ENCODE measurements at regions not wholly inside any gene's neighbourhood (a gene's known extent, or its start where the extent isn't known, plus 50 kb on each side); places are given as distances from the start of the nearest gene placed in this dataset.
"Not testable (repeated sequence)": the region's sequence is repeated elsewhere in the genome, so short reads cannot be mapped to it uniquely, and the experiment has no call there.

DNA sequence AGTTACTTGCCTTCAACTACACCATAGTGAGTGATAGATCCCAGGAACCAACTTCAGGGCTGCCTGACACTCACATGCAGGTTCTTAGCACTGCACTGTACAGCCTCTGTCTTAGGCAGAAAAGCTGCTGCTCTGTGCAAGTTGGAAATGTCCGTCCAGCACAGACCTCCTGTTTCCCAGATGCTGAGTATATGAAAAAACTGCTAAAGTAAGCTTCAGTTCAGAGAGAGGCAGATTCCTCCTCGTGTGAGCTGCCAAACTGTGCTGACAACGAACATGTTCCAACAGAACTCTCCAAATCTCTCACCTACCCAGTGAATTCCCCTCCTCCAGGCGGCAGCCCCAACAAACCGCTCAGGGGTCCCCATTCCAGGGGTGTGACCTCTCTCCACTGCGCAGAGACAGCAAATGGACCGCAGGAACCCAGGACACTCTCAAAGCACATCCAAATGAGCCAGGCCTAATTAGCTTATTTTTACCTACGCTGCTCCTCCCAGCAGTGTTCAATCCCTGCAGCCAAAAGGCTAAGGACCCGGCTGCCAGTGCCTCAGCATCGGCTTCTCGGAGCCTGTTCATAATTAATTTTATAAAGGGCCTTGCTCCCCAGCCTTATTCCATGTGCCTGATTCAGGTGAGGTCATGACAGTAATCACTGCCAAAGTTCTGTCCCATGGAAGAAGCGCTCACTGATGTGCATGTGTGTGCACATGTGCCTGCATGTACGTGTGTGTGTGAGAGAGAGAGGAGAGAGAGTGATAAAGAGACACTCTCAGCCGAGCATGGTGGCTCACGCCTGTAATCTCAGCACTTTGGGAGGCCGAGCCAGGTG, 159.5 kb upstream of the AUTS2 start:
- no peak for DNase-seq (ENCODE audit: extremely low read depth, low read depth)
- TF ChIP-seq, protein P1, sequence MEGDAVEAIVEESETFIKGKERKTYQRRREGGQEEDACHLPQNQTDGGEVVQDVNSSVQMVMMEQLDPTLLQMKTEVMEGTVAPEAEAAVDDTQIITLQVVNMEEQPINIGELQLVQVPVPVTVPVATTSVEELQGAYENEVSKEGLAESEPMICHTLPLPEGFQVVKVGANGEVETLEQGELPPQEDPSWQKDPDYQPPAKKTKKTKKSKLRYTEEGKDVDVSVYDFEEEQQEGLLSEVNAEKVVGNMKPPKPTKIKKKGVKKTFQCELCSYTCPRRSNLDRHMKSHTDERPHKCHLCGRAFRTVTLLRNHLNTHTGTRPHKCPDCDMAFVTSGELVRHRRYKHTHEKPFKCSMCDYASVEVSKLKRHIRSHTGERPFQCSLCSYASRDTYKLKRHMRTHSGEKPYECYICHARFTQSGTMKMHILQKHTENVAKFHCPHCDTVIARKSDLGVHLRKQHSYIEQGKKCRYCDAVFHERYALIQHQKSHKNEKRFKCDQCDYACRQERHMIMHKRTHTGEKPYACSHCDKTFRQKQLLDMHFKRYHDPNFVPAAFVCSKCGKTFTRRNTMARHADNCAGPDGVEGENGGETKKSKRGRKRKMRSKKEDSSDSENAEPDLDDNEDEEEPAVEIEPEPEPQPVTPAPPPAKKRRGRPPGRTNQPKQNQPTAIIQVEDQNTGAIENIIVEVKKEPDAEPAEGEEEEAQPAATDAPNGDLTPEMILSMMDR (IDR thresholded peaks at IDR 0.05; ENCODE audit: low read depth, low read length) = no peak

DNA sequence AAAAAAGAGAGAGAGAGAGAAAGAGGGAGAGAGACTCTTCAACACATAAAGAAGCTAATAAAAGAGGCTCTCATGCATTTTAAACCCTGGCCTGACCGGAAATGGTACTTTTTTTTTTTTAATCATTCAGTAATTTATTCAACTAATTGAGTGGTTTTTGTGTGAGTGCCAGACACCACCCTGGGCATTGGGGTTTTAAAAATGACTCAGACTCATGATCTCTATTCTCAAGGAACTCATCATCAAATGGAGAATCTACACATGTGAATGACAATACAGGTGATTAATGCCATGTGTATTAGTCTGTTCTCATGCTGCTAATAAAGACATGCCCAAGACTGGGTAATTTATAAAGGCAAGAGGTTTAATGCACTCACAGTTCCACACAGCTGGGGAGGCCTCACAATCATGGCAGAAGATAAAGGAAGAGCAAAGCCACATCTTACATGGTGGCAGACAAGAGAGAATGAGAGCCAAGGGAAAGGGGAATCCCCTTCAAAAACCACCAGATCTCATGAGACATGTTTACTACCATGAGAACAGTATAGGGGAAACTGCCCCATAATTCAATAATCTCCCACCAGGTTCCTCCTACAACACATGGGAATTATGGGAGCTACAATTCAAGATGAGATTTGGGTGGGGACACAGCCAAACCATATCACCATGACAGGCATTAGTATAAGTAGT, 158.5 kb upstream of the AUTS2 start:
- DNase-seq (ENCODE audit: extremely low read depth, low read depth) = no peak

DNA sequence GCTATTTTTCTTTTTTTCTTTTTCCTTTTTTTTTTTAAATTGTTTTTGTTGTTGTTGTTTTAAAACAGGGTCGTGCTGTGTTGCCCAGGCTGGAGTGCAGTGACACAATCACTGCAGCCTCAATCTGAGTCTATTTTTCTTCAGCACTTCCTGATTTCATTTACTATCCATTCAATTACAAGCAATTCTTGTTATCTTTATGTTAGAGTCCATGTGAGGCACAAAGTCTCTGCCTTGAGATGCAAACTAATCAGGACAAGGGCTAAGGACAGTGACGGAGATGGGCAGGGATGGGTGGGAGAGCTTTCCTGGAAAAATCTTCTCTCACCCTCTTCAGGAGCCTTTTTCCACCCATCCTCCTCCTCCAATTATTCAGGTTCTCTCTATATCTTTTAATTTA, 157.3 kb upstream of the AUTS2 start:
- no peak for DNase-seq (ENCODE audit: extremely low read depth, low read depth)
- TF ChIP-seq, protein P1 (IDR thresholded peaks at IDR 0.05; ENCODE audit: low read depth, low read length) = no peak

More for the DNA sequence above, 158.5 kb upstream of the AUTS2 start:
- TF ChIP-seq, protein P1 (IDR thresholded peaks at IDR 0.05; ENCODE audit: low read depth, low read length) = no peak

DNA sequence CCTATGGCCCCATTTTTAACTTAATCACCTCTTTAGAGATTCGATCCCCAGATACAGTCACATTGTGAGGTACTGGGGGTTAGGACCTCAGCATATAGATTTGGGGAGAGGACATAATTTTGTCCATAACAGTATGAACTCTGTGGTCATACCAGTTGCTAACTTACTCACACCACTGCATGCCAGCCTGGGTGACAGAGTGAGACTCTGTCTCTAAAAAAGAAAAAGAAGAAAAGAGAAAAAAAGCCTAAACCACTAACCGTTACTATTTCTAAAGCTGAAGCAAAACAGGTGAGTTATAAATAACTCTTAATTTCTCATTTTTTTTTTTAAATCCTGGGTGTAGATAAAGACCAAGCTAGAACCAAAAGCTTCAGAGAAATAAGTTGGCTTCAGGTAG, 155.1 kb upstream of the AUTS2 start:
- TF ChIP-seq, protein P1 (IDR thresholded peaks at IDR 0.05; ENCODE audit: low read depth, low read length) = no peak
- DNase-seq (ENCODE audit: extremely low read depth, low read depth) = no peak

GRCh38 chr7:69445541-69445940, 152.7 kb upstream of the AUTS2 start:
- DNase-seq (ENCODE audit: extremely low read depth, low read depth) = no peak
- TF ChIP-seq, protein P1 (IDR thresholded peaks at IDR 0.05; ENCODE audit: low read depth, low read length) = no peak

GRCh38 chr7:69446213-69446612, 152.1 kb upstream of the AUTS2 start:
- DNase-seq (ENCODE audit: extremely low read depth, low read depth) = not testable (repeated sequence)

DNA sequence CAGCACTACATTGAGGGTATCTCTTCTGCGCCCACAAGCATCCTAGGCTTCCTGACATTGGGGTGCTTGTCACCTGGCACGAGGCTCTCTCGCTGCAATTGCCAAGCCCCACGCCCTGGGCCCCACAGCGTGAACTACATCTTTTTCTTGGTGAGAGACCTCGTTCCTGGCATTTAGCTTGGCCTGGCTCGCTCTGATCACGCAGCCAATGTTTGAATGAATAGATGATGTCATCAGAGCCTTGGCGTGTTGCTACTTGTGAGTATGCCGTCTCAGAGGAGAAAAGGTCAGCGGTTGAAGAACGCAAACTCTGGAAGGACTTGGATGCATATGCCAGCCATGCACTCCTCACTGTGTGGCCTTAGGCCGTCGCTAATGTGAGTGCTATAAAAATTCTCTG, 150.2 kb upstream of the AUTS2 start:
- DNase-seq (ENCODE audit: extremely low read depth, low read depth) = no peak
- TF ChIP-seq, protein P1 (IDR thresholded peaks at IDR 0.05; ENCODE audit: low read depth, low read length) = no peak

Measured in AG09319 (cell line).